Gastroesophageal sphincter (tissue), 3 donors: ENCODE measurements at regions not wholly inside any gene's neighbourhood (a gene's known extent, or its start where the extent isn't known, plus 50 kb on each side); places are given as distances from the start of the nearest gene placed in this dataset.

Experiments used
- EP300 ChIP-seq: sonication (generic); formaldehyde crosslinking; IDR thresholded peaks from one replicate; pipeline ENCODE4 v1.6.1; 2017; ENCODE audit warnings: antibody characterized with exemption, mild to moderate bottlenecking
- POLR2A ChIP-seq, 2 donors: fragments of 450-650 bp; IDR thresholded peaks; one replicate each; pipeline ENCODE4 v1.6.1; 2017; ENCODE audit warnings: antibody characterized with exemption in 2 of 2, mild to moderate bottlenecking in 2 of 2, moderate library complexity in 1 of 2
- POLR2AphosphoS5 ChIP-seq: sonication (generic); formaldehyde crosslinking; IDR thresholded peaks from one replicate; pipeline ENCODE4 v1.6.1; 2017; ENCODE audit warnings: antibody characterized with exemption
- TF ChIP-seq, protein P1 (sequence below), 4 experiments: fragments of 200-600 bp in 2 of 4; fragments of 450-650 bp in 2 of 4; sonication (generic) in 1 of 4; IDR thresholded peaks; one replicate each; pipeline ENCODE4 v1.5.1; 2017 to 2019; ENCODE audit warnings: antibody characterized with exemption in 4 of 4, mild to moderate bottlenecking in 2 of 4, moderate library complexity in 2 of 4

DNA sequence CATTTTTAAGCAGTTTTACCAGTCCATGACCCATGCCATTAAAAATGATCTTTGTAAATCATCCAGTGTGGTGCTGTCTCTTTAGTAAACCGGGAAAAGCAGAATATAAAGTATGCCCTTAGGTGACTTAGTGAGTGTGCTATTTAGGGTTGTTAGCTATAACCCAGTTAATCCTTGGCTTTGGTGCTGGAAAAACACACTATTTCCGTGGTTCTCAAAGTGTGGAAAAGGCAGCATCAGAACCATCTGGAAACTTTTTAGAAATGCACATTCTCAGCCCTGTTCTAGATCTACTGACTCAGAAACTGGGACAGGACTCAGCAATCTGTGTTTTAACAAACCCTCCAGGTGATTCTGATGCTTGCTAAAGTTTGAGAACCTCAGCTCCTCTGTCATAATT, 123.6 kb upstream of the ZNF608 start:
- TF ChIP-seq, protein P1, sequence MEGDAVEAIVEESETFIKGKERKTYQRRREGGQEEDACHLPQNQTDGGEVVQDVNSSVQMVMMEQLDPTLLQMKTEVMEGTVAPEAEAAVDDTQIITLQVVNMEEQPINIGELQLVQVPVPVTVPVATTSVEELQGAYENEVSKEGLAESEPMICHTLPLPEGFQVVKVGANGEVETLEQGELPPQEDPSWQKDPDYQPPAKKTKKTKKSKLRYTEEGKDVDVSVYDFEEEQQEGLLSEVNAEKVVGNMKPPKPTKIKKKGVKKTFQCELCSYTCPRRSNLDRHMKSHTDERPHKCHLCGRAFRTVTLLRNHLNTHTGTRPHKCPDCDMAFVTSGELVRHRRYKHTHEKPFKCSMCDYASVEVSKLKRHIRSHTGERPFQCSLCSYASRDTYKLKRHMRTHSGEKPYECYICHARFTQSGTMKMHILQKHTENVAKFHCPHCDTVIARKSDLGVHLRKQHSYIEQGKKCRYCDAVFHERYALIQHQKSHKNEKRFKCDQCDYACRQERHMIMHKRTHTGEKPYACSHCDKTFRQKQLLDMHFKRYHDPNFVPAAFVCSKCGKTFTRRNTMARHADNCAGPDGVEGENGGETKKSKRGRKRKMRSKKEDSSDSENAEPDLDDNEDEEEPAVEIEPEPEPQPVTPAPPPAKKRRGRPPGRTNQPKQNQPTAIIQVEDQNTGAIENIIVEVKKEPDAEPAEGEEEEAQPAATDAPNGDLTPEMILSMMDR (IDR thresholded peaks at IDR 0.05): no peak
- TF ChIP-seq POLR2AphosphoS5: peak; percentile 47
- no peak for TF ChIP-seq POLR2A (IDR thresholded peaks at IDR 0.05)
- TF ChIP-seq EP300: no peak
